ENCODE measurements at regions not wholly inside any gene's neighbourhood (a gene's known extent, or its start where the extent isn't known, plus 50 kb on each side); places are given as distances from the start of the nearest gene placed in this dataset.

- TF ChIP-seq ZFX (IDR thresholded peaks at IDR 0.05) (no peak), CTCF (conservative IDR thresholded peaks at IDR 0.05) (no peak)
- no peak overlapping the region for H3K27ac ChIP-seq
These were observed 204.6 kb downstream of the RND3 start for GRCh38 chr2:150282771-150283371.

- H3K27ac ChIP-seq, result no peak overlapping the region
- no peak for TF ChIP-seq ZFX (IDR thresholded peaks at IDR 0.05)
- TF ChIP-seq CTCF (conservative IDR thresholded peaks at IDR 0.05), result no peak
These were observed 205.1 kb downstream of the RND3 start for GRCh38 chr2:150282357-150282756.

GRCh38 chr2:150280231-150280630 lies 207.2 kb downstream of the RND3 start:
- H3K27ac ChIP-seq, result no peak overlapping the region
- TF ChIP-seq ZFX (IDR thresholded peaks at IDR 0.05), result no peak
- TF ChIP-seq CTCF (conservative IDR thresholded peaks at IDR 0.05), result no peak

- no peak overlapping the region for H3K27ac ChIP-seq
- TF ChIP-seq CTCF (conservative IDR thresholded peaks at IDR 0.05) (no peak), ZFX (IDR thresholded peaks at IDR 0.05) (no peak)
These were observed 207.8 kb downstream of the RND3 start for GRCh38 chr2:150279686-150280085.

GRCh38 chr2:150276737-150277136 lies 210.7 kb downstream of the RND3 start:
- H3K27ac ChIP-seq, result no peak overlapping the region
- TF ChIP-seq CTCF (conservative IDR thresholded peaks at IDR 0.05), result no peak
- TF ChIP-seq ZFX (IDR thresholded peaks at IDR 0.05), result no peak

- H3K27ac ChIP-seq, result no peak overlapping the region
- TF ChIP-seq ZFX (IDR thresholded peaks at IDR 0.05) (no peak), CTCF (conservative IDR thresholded peaks at IDR 0.05) (no peak)
These were observed 213.4 kb downstream of the RND3 start for GRCh38 chr2:150274108-150274507.

- H3K27ac ChIP-seq, result no peak overlapping the region
- TF ChIP-seq ZFX (IDR thresholded peaks at IDR 0.05), result no peak
- TF ChIP-seq CTCF (conservative IDR thresholded peaks at IDR 0.05), result no peak
These were observed 215.3 kb downstream of the RND3 start for GRCh38 chr2:150271952-150272802.

Measured in C4-2B (cell line).